ENCODE measurements at regions not wholly inside any gene's neighbourhood (a gene's known extent, or its start where the extent isn't known, plus 50 kb on each side); places are given as distances from the start of the nearest gene placed in this dataset.

DNA sequence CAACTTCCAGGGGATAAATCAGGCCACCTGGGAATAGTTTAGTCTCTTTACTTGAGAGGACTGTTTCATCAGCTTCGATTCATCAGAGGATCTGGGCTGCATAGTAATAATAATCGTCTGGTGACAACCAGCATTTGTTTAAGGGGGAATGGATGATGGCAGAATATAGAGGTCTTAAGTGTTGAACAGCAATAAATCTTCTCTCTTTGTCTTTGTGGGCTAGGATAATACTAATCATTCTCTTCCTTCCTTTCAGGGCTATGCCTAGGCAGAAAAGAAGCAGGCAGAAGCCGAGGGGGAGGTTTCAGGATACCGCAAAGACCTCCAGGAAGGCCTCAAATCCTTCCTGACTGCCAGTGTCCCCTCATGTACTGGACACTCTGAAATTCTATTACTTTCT lies 150.4 kb upstream of the GAREM1 start:
- ChIA-PET POLR2A (no interaction called here), CTCF (no interaction called here)
- TF ChIP-seq FOXK2 (IDR thresholded peaks at IDR 0.05) (no peak), NFRKB (IDR thresholded peaks at IDR 0.05) (no peak), ARNT (IDR thresholded peaks at IDR 0.05) (no peak), SP1 (IDR thresholded peaks at IDR 0.05) (no peak), SUZ12 (IDR thresholded peaks at IDR 0.05) (no peak), ELF4 (IDR thresholded peaks at IDR 0.05) (no peak), ZNF384 (IDR thresholded peaks at IDR 0.05) (no peak), CTBP1 (IDR thresholded peaks at IDR 0.05; ENCODE audit: borderline replicate concordance) (no peak), BHLHE40 (IDR thresholded peaks at IDR 0.05; ENCODE audit: borderline replicate concordance) (no peak), PKNOX1 (IDR thresholded peaks at IDR 0.05) (no peak), HDGF (IDR thresholded peaks at IDR 0.05; ENCODE audit: borderline replicate concordance) (no peak), LEF1 (IDR thresholded peaks at IDR 0.05; ENCODE audit: borderline replicate concordance) (no peak), L3MBTL2 (conservative IDR thresholded peaks at IDR 0.05) (no peak), FOXA1 (IDR thresholded peaks at IDR 0.05) (no peak), TARDBP (IDR thresholded peaks at IDR 0.05) (no peak), FOXM1 (IDR thresholded peaks at IDR 0.05; ENCODE audit: borderline replicate concordance) (no peak)
- no peak for DNase-seq (ENCODE audit: extremely low spot score)

GRCh38 chr18:32618546-32618945 lies 147.9 kb upstream of the GAREM1 start:
- DNase-seq (ENCODE audit: extremely low spot score) = no peak
- CTCF ChIA-PET = no interaction called here
- POLR2A ChIA-PET = no interaction called here
- TF ChIP-seq HDGF (IDR thresholded peaks at IDR 0.05; ENCODE audit: borderline replicate concordance) (no peak), LEF1 (IDR thresholded peaks at IDR 0.05; ENCODE audit: borderline replicate concordance) (no peak), ELF4 (IDR thresholded peaks at IDR 0.05) (no peak), CTBP1 (IDR thresholded peaks at IDR 0.05; ENCODE audit: borderline replicate concordance) (no peak)

GRCh38 chr18:32613821-32614220 lies 143.1 kb upstream of the GAREM1 start:
- CTCF ChIA-PET = no interaction called here
- DNase-seq (ENCODE audit: extremely low spot score) = no peak
- POLR2A ChIA-PET = no interaction called here
- TF ChIP-seq L3MBTL2 (conservative IDR thresholded peaks at IDR 0.05) = no peak
- TF ChIP-seq LEF1 (IDR thresholded peaks at IDR 0.05; ENCODE audit: borderline replicate concordance) = no peak
- TF ChIP-seq HDGF (IDR thresholded peaks at IDR 0.05; ENCODE audit: borderline replicate concordance) = no peak
- no peak for TF ChIP-seq CTBP1 (IDR thresholded peaks at IDR 0.05; ENCODE audit: borderline replicate concordance)
- TF ChIP-seq TARDBP (IDR thresholded peaks at IDR 0.05) = no peak
- TF ChIP-seq PKNOX1 (IDR thresholded peaks at IDR 0.05) = no peak
- TF ChIP-seq ELF4 (IDR thresholded peaks at IDR 0.05) = no peak
- TF ChIP-seq SUZ12 (IDR thresholded peaks at IDR 0.05) = no peak
- TF ChIP-seq ARNT (IDR thresholded peaks at IDR 0.05) = no peak
- no peak for TF ChIP-seq NFRKB (IDR thresholded peaks at IDR 0.05)
- no peak for TF ChIP-seq FOXM1 (IDR thresholded peaks at IDR 0.05; ENCODE audit: borderline replicate concordance)
- TF ChIP-seq FOXK2 (IDR thresholded peaks at IDR 0.05) = no peak
- TF ChIP-seq BHLHE40 (IDR thresholded peaks at IDR 0.05; ENCODE audit: borderline replicate concordance) = no peak
- no peak for TF ChIP-seq FOXA1 (IDR thresholded peaks at IDR 0.05)
- TF ChIP-seq SP1 (IDR thresholded peaks at IDR 0.05) = no peak
- TF ChIP-seq ZNF384 (IDR thresholded peaks at IDR 0.05) = no peak

DNA sequence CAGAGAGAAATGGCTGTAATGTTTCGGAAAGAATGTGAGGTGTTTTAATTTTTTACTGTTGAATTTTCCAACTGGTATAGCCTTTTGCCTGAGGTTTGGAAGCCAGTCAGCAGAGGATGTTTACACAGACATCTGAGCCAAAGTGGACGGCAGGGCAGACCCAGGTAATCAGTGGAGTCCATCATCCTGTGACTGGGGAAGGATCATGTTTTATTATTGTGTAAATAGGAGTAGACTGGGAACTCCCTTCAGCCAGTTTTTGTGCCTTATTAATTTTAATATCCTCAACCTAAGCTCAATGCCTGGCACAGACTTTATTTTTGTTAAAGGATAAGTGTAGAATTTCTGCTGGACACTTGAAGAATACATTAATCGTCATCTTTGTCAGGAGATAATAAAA lies 142.0 kb upstream of the GAREM1 start:
- ChIA-PET CTCF (interaction anchor here (0.9 kb wide), 1 partner anchor 454 kb away, joined by 3 read pairs; no protein-coding TSS in a partner anchor), POLR2A (interaction anchor here (1.2 kb wide), 1 partner anchor 159 kb away, joined by 3 read pairs; no protein-coding TSS in a partner anchor)
- DNase-seq (ENCODE audit: extremely low spot score) = peak; percentile 55
- TF ChIP-seq ZNF384 (IDR thresholded peaks at IDR 0.05) (no peak), NFRKB (IDR thresholded peaks at IDR 0.05) (no peak), SP1 (IDR thresholded peaks at IDR 0.05) (no peak), PKNOX1 (IDR thresholded peaks at IDR 0.05) (peak; percentile 76), HDGF (IDR thresholded peaks at IDR 0.05; ENCODE audit: borderline replicate concordance) (no peak), FOXA1 (IDR thresholded peaks at IDR 0.05) (peak; percentile 75), FOXK2 (IDR thresholded peaks at IDR 0.05) (no peak), L3MBTL2 (conservative IDR thresholded peaks at IDR 0.05) (no peak), TARDBP (IDR thresholded peaks at IDR 0.05) (no peak), FOXM1 (IDR thresholded peaks at IDR 0.05; ENCODE audit: borderline replicate concordance) (no peak), ELF4 (IDR thresholded peaks at IDR 0.05) (no peak), LEF1 (IDR thresholded peaks at IDR 0.05; ENCODE audit: borderline replicate concordance) (no peak), CTBP1 (IDR thresholded peaks at IDR 0.05; ENCODE audit: borderline replicate concordance) (peak; percentile 69), SUZ12 (IDR thresholded peaks at IDR 0.05) (no peak), BHLHE40 (IDR thresholded peaks at IDR 0.05; ENCODE audit: borderline replicate concordance) (no peak), ARNT (IDR thresholded peaks at IDR 0.05) (no peak)

GRCh38 chr18:32610176-32610575 lies 139.5 kb upstream of the GAREM1 start:
- POLR2A ChIA-PET = no interaction called here
- TF ChIP-seq NFRKB (IDR thresholded peaks at IDR 0.05) (no peak), SP1 (IDR thresholded peaks at IDR 0.05) (no peak), ZNF384 (IDR thresholded peaks at IDR 0.05) (no peak), L3MBTL2 (conservative IDR thresholded peaks at IDR 0.05) (no peak), ARNT (IDR thresholded peaks at IDR 0.05) (no peak), PKNOX1 (IDR thresholded peaks at IDR 0.05) (no peak), CTBP1 (IDR thresholded peaks at IDR 0.05; ENCODE audit: borderline replicate concordance) (no peak), FOXK2 (IDR thresholded peaks at IDR 0.05) (no peak), FOXM1 (IDR thresholded peaks at IDR 0.05; ENCODE audit: borderline replicate concordance) (no peak), SUZ12 (IDR thresholded peaks at IDR 0.05) (no peak), ELF4 (IDR thresholded peaks at IDR 0.05) (no peak), LEF1 (IDR thresholded peaks at IDR 0.05; ENCODE audit: borderline replicate concordance) (no peak), TARDBP (IDR thresholded peaks at IDR 0.05) (no peak), FOXA1 (IDR thresholded peaks at IDR 0.05) (no peak), BHLHE40 (IDR thresholded peaks at IDR 0.05; ENCODE audit: borderline replicate concordance) (no peak), HDGF (IDR thresholded peaks at IDR 0.05; ENCODE audit: borderline replicate concordance) (no peak)
- DNase-seq (ENCODE audit: extremely low spot score) = no peak
- CTCF ChIA-PET = no interaction called here
